ENCODE measurements at regions not wholly inside any gene's neighbourhood (a gene's known extent, or its start where the extent isn't known, plus 50 kb on each side); places are given as distances from the start of the nearest gene placed in this dataset.
"Not testable (repeated sequence)": the region's sequence is repeated elsewhere in the genome, so short reads cannot be mapped to it uniquely, and the experiment has no call there.

- DNase-seq (ENCODE audit: low spot score): no peak
These were observed 359.2 kb upstream of the SGCG start for GRCh38 chr13:22821589-22821988.

- DNase-seq (ENCODE audit: low spot score): no peak
These were observed 355.6 kb upstream of the SGCG start for GRCh38 chr13:22825186-22825585.

GRCh38 chr13:22828081-22828480 lies 352.7 kb upstream of the SGCG start:
- DNase-seq (ENCODE audit: low spot score): peak; percentile 13

- no peak for DNase-seq (ENCODE audit: low spot score)
These were observed 344.3 kb upstream of the SGCG start for GRCh38 chr13:22836475-22836874.

- no peak for DNase-seq (ENCODE audit: low spot score)
These were observed 342.7 kb upstream of the SGCG start for GRCh38 chr13:22837980-22838647.

GRCh38 chr13:22839603-22840530 lies 340.9 kb upstream of the SGCG start:
- no peak for DNase-seq (ENCODE audit: low spot score)

GRCh38 chr13:22846551-22846950 lies 334.2 kb upstream of the SGCG start:
- DNase-seq (ENCODE audit: low spot score): no peak

- DNase-seq (ENCODE audit: low spot score): no peak
These were observed 332.2 kb upstream of the SGCG start for GRCh38 chr13:22848539-22849052.

- no peak for DNase-seq (ENCODE audit: low spot score)
These were observed 324.9 kb upstream of the SGCG start for GRCh38 chr13:22855926-22856325.

GRCh38 chr13:22858980-22859379 lies 321.8 kb upstream of the SGCG start:
- DNase-seq (ENCODE audit: low spot score): not testable (repeated sequence)

GRCh38 chr13:22859411-22859810 lies 321.4 kb upstream of the SGCG start:
- DNase-seq (ENCODE audit: low spot score): not testable (repeated sequence)

GRCh38 chr13:22861958-22862466 lies 318.8 kb upstream of the SGCG start:
- DNase-seq (ENCODE audit: low spot score): no peak

GRCh38 chr13:22862478-22862877 lies 318.3 kb upstream of the SGCG start:
- no peak for DNase-seq (ENCODE audit: low spot score)

GRCh38 chr13:22866221-22866620 lies 314.6 kb upstream of the SGCG start:
- DNase-seq (ENCODE audit: low spot score): no peak

- no peak for DNase-seq (ENCODE audit: low spot score)
These were observed 309.5 kb upstream of the SGCG start for GRCh38 chr13:22871231-22871630.

GRCh38 chr13:22874839-22875238 lies 305.9 kb upstream of the SGCG start:
- DNase-seq (ENCODE audit: low spot score): no peak

- DNase-seq (ENCODE audit: low spot score): no peak
These were observed 303.4 kb upstream of the SGCG start for GRCh38 chr13:22877421-22877820.

- DNase-seq (ENCODE audit: low spot score): no peak
These were observed 299.7 kb upstream of the SGCG start for GRCh38 chr13:22880741-22881720.

GRCh38 chr13:22881721-22882608 lies 298.8 kb upstream of the SGCG start:
- DNase-seq (ENCODE audit: low spot score): not testable (repeated sequence)

GRCh38 chr13:22883262-22883840 lies 297.4 kb upstream of the SGCG start:
- no peak for DNase-seq (ENCODE audit: low spot score)

All from A172 (cell line).